ENCODE measurements at regions not wholly inside any gene's neighbourhood (a gene's known extent, or its start where the extent isn't known, plus 50 kb on each side); places are given as distances from the start of the nearest gene placed in this dataset.

- Histone ChIP-seq H3K27ac (ENCODE audit: low read depth in 1 of 2, low read length in 1 of 2) (no peak overlapping the region), H3K9ac (ENCODE audit: insufficient read depth in 1 of 2, low read length in 2 of 2) (no peak overlapping the region), H3K9me3 (ENCODE audit: control insufficient read depth in 4 of 4, insufficient read depth in 3 of 4, low read length in 3 of 4) (no peaks in the 10 kb centered on the region), H3K4me1 (ENCODE audit: control insufficient read depth in 5 of 5, insufficient read depth in 5 of 5, low read length in 5 of 5) (no peaks in the 10 kb centered on the region), H3K36me3 (ENCODE audit: control insufficient read depth in 4 of 4, insufficient read depth in 4 of 4, low read length in 4 of 4) (no peaks in the 10 kb centered on the region), H3K4me3 (no peak overlapping the region), H3K27me3 (ENCODE audit: control insufficient read depth in 3 of 3, insufficient read depth in 3 of 3, low read length in 2 of 3) (no peaks in the 10 kb centered on the region)
- no peak for ATAC-seq (ENCODE audit: insufficient read depth, low FRiP score)
- WGBS, 2 donors = 46 to 52% methylated on average over 2 of the region's 2 CpGs
- TF ChIP-seq CTCF (IDR thresholded peaks at IDR 0.05; ENCODE audit: control extremely low read depth, extremely low read depth) = no peak
- no peak for DNase-seq
These were observed 443.7 kb upstream of the ONECUT1 start for GRCh38 chr15:53233801-53234200.

GRCh38 chr15:53230473-53230872 is 440.3 kb upstream of the ONECUT1 start:
- no peak for TF ChIP-seq CTCF (IDR thresholded peaks at IDR 0.05; ENCODE audit: control extremely low read depth, extremely low read depth)
- no peaks in the 10 kb centered on the region for H3K27me3 ChIP-seq (ENCODE audit: control insufficient read depth in 3 of 3, insufficient read depth in 3 of 3, low read length in 2 of 3)
- H3K27ac ChIP-seq (ENCODE audit: low read depth in 1 of 2, low read length in 1 of 2) = no peak overlapping the region
- H3K36me3 ChIP-seq (ENCODE audit: control insufficient read depth in 4 of 4, insufficient read depth in 4 of 4, low read length in 4 of 4) = no peaks in the 10 kb centered on the region
- H3K4me1 ChIP-seq (ENCODE audit: control insufficient read depth in 5 of 5, insufficient read depth in 5 of 5, low read length in 5 of 5) = no peaks in the 10 kb centered on the region
- H3K4me3 ChIP-seq = no peak overlapping the region
- WGBS, 2 donors = 20 to 35% methylated on average over 1 of the region's 1 CpG
- H3K9ac ChIP-seq (ENCODE audit: insufficient read depth in 1 of 2, low read length in 2 of 2) = no peak overlapping the region
- ATAC-seq (ENCODE audit: insufficient read depth, low FRiP score) = no peak
- no peak for DNase-seq
- H3K9me3 ChIP-seq (ENCODE audit: control insufficient read depth in 4 of 4, insufficient read depth in 3 of 4, low read length in 3 of 4) = no peaks in the 10 kb centered on the region

GRCh38 chr15:53226559-53226958 is 436.4 kb upstream of the ONECUT1 start:
- TF ChIP-seq CTCF (IDR thresholded peaks at IDR 0.05; ENCODE audit: control extremely low read depth, extremely low read depth) = no peak
- Histone ChIP-seq H3K36me3 (ENCODE audit: control insufficient read depth in 4 of 4, insufficient read depth in 4 of 4, low read length in 4 of 4) (no peaks in the 10 kb centered on the region), H3K27me3 (ENCODE audit: control insufficient read depth in 3 of 3, insufficient read depth in 3 of 3, low read length in 2 of 3) (no peaks in the 10 kb centered on the region), H3K9ac (ENCODE audit: insufficient read depth in 1 of 2, low read length in 2 of 2) (no peak overlapping the region), H3K4me3 (no peak overlapping the region), H3K27ac (ENCODE audit: low read depth in 1 of 2, low read length in 1 of 2) (no peak overlapping the region), H3K4me1 (ENCODE audit: control insufficient read depth in 5 of 5, insufficient read depth in 5 of 5, low read length in 5 of 5) (no peaks in the 10 kb centered on the region), H3K9me3 (ENCODE audit: control insufficient read depth in 4 of 4, insufficient read depth in 3 of 4, low read length in 3 of 4) (peaks cover 0 to 2% (median 0%) of the 10 kb centered on the region in 4 donors)
- DNase-seq = no peak
- 77 to 80% methylated on average over 2 of the region's 2 CpGs for whole genome bisulfite sequencing, 2 donors
- ATAC-seq (ENCODE audit: insufficient read depth, low FRiP score) = no peak

DNA sequence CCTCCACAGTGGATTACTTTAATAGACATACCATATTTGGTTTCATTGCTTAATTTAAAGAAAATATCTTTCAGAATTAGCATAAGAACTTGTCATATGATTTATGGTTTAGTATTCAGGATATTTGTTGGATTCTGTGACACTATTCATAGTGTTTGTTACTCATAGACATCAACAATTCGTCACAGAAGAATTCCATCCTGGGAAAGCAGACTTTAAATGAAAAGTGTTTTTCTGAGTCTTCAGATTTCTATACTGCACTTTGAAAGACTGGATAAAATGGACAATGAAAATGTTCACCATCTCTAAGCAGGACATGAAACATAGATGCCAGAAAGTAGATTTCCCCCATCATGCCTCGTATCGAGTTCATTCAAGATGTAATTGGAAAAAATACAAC is 435.6 kb upstream of the ONECUT1 start:
- H3K27ac ChIP-seq (ENCODE audit: low read depth in 1 of 2, low read length in 1 of 2) = no peak overlapping the region
- no peaks in the 10 kb centered on the region for H3K36me3 ChIP-seq (ENCODE audit: control insufficient read depth in 4 of 4, insufficient read depth in 4 of 4, low read length in 4 of 4)
- H3K9me3 ChIP-seq (ENCODE audit: control insufficient read depth in 4 of 4, insufficient read depth in 3 of 4, low read length in 3 of 4) = peaks cover 0 to 2% (median 0%) of the 10 kb centered on the region in 4 donors
- H3K4me3 ChIP-seq = no peak overlapping the region
- no peak overlapping the region for H3K9ac ChIP-seq (ENCODE audit: insufficient read depth in 1 of 2, low read length in 2 of 2)
- no peak for TF ChIP-seq CTCF (IDR thresholded peaks at IDR 0.05; ENCODE audit: control extremely low read depth, extremely low read depth)
- 60 to 82% methylated on average over 3 of the region's 3 CpGs for whole genome bisulfite sequencing, 2 donors
- ATAC-seq (ENCODE audit: insufficient read depth, low FRiP score) = no peak
- no peaks in the 10 kb centered on the region for H3K4me1 ChIP-seq (ENCODE audit: control insufficient read depth in 5 of 5, insufficient read depth in 5 of 5, low read length in 5 of 5)
- DNase-seq = no peak
- H3K27me3 ChIP-seq (ENCODE audit: control insufficient read depth in 3 of 3, insufficient read depth in 3 of 3, low read length in 2 of 3) = no peaks in the 10 kb centered on the region

All from lung (tissue), 11 donors.